Bronchial epithelial cell (primary cell): ENCODE measurements at regions not wholly inside any gene's neighbourhood (a gene's known extent, or its start where the extent isn't known, plus 50 kb on each side); places are given as distances from the start of the nearest gene placed in this dataset.
A peak's percentile ranks its signal among the peaks of the same experiment; 100 is the strongest.
"Not testable (repeated sequence)": the region's sequence is repeated elsewhere in the genome, so short reads cannot be mapped to it uniquely, and the experiment has no call there.

Experiments used
- DNase-seq: peaks from one replicate; pipeline ENCODE4 v3.0.0-alpha.2; 2010; ENCODE audit warnings: low read depth
- FAIRE-seq: peaks from 2 replicates; lab custom pipeline; 2011; peaks lifted over from hg19 to GRCh38; lab: Jason Lieb, UNC
- H3K27me3 ChIP-seq: 2 replicates; pipeline ENCODE4 v1.5.1; 2011; ENCODE audit warnings: low read length; ENCODE audit not compliant: control insufficient read depth, insufficient read depth
- H3K36me3 ChIP-seq: 2 replicates; pipeline ENCODE4 v1.5.1; 2011; ENCODE audit warnings: low read length; ENCODE audit not compliant: control insufficient read depth, insufficient read depth
- H3K4me3 ChIP-seq: 2 replicates; pipeline ENCODE4 v1.5.1; 2011; ENCODE audit warnings: mild to moderate bottlenecking, low read depth, low read length, control low read depth
- TF ChIP-seq, protein P1 (sequence below): IDR thresholded peaks from 2 replicates; pipeline ENCODE4 v1.5.1; 2011; ENCODE audit warnings: mild to moderate bottlenecking, moderate library complexity, low read length, control low read depth, inconsistent platforms; ENCODE audit not compliant: insufficient read depth, severe bottlenecking

DNA sequence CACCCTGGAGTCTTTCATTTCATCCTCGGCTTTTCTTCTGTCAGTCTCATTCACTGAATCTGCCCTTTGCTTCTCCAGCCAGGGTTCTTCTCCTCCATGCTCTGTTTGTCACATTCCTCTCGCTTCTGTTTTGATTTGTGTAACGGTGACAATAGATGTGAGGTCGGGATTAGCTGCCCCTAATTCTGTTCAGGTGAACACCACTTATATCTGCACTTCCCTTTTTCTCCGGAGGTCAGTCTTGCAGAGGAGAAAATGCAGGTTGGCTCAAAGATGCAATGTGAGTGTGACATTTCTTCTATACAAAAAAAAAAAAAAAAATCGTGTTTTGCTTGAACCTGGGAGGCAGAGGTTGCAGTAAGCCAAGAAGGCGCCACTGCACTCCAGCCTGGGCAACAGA is 262.9 kb downstream of the ASMT start:
- no peaks in the 10 kb centered on the region for H3K27me3 ChIP-seq
- DNase-seq (no peak), FAIRE-seq (no peak)
- H3K36me3 ChIP-seq, result no peaks in the 10 kb centered on the region
- no peak overlapping the region for H3K4me3 ChIP-seq
- TF ChIP-seq, protein P1, sequence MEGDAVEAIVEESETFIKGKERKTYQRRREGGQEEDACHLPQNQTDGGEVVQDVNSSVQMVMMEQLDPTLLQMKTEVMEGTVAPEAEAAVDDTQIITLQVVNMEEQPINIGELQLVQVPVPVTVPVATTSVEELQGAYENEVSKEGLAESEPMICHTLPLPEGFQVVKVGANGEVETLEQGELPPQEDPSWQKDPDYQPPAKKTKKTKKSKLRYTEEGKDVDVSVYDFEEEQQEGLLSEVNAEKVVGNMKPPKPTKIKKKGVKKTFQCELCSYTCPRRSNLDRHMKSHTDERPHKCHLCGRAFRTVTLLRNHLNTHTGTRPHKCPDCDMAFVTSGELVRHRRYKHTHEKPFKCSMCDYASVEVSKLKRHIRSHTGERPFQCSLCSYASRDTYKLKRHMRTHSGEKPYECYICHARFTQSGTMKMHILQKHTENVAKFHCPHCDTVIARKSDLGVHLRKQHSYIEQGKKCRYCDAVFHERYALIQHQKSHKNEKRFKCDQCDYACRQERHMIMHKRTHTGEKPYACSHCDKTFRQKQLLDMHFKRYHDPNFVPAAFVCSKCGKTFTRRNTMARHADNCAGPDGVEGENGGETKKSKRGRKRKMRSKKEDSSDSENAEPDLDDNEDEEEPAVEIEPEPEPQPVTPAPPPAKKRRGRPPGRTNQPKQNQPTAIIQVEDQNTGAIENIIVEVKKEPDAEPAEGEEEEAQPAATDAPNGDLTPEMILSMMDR, result no peak

DNA sequence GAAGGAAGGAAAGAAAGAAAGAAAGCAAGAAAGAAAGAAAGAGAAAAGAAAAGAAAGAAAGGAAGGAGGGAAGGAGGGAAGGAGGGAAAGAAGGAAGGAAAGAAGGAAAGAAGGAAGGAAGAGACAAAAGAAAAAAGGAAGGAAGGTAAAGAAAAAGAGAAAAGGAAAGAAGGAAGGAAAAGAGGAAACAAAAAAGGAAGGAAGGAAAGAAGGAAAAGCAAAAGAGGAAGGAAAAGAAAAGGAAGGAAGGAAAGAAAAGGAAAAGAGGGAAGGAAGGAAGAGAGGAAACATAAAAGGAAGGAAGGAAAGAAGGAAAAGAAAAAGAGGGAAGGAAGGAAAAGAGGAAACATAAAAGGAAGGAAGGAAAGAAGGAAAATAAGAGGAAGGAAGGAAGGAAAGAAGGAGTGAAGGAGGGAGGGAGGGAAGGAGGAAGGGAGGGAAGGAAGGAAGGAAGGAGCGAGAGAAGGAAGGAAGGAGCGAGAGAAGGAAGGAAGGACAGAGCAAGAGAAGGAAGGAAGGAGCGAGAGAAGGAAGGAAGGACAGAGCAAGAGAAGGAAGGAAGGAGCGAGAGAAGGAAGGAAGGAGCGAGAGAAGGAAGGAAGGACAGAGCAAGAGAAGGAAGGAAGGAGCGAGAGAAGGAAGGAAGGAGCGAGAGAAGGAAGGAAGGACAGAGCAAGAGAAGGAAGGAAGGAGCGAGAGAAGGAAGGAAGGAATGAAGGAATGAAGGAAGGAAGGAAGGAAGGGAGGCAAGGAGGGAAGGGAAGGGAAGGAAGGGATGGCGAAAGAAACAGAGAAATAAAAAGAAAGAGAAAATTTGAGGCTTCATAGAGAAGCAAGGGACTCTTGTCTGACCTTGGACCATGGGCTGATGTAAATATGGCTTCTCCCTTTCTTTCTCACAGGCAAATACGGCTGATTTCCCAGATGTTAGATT is 266.3 kb downstream of the ASMT start:
- not testable (repeated sequence) for FAIRE-seq, H3K4me3 ChIP-seq, H3K36me3 ChIP-seq, DNase-seq, H3K27me3 ChIP-seq

DNA sequence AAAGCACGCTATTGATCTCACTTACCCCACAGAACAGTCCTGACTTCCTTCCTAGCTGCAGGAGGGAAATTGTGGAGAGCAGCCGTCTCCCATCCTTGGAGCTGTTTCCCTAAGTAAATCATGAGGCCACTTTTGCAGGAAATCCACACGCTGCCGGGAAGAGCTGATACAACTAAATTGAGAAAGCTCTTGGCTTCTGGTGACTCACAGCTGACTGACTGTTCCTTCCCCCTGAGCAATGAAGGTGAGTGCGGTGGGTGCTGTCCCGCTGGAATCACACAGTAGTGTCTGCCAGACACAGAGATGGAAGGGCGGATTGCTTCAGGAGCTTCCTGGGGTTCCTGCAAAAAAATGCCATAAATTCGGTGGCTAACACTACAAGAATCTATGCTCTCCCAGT is 268.9 kb downstream of the ASMT start:
- no peaks in the 10 kb centered on the region for H3K36me3 ChIP-seq
- TF ChIP-seq, protein P1, result no peak
- H3K27me3 ChIP-seq, result no peaks in the 10 kb centered on the region
- peak; percentile 19 for DNase-seq
- no peak overlapping the region for H3K4me3 ChIP-seq
- FAIRE-seq, result no peak

DNA sequence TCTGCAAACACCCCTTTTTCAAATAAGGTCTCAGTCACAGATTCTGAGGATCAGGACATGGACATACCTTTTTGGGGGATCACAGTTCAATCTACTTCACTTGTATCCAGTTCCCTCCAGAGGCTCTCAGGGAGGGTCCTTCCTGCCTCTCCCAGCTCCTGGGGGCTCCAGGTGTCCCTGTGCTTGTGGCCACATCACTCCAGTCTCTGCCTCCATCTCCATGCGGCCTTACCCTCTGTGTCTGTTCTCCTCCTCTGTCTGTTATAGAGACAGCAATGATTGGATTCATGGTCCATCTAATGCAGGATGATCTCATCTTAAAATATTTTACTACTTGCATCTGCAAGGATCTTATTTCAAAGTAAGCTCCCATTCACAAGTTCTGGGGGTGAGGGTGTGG is 269.6 kb downstream of the ASMT start:
- TF ChIP-seq, protein P1, result no peak
- no peaks in the 10 kb centered on the region for H3K27me3 ChIP-seq
- FAIRE-seq (no peak), DNase-seq (no peak)
- H3K4me3 ChIP-seq, result no peak overlapping the region
- H3K36me3 ChIP-seq, result no peaks in the 10 kb centered on the region

DNA sequence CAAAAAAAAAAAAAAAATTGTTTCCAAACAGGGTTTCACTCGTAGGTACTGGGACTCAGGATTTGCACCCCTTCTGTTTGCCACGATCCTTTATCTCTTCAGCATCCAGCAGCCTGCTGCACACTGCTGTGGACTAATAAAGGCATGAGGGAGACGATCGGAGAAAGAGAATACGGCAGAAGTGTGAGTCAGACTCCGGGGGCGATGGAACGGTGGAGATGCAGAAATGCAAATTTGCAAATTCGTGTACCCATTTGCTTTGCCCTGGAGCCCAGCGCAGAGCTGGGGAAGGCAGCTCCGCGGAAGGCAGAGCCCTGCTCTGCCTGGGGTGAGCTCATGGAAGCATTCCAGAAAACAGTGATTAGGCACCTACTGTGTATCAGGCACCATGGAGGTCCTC is 270.3 kb downstream of the ASMT start:
- FAIRE-seq, result no peak

DNA sequence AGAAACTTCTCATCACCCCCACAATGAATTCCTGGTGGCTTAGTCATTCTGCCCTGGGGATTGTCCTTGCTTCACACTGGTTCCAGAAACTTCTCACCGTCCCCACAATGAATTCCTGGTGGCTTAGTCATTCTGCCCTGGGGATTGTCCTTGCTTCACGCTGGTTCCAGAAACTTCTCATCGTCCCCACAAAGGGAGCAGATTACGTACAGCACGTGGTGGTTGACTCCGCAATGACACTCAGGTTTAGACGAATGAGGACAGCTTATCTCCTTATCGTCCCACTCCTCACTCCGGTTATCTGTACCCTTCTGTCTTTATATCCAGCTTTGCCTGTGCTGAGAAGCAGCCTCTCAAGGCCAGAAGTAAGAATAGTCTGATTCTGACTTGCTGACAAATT is 273.4 kb downstream of the ASMT start:
- not testable (repeated sequence) for H3K27me3 ChIP-seq, DNase-seq, H3K4me3 ChIP-seq, H3K36me3 ChIP-seq, FAIRE-seq

More for the DNA sequence above, 270.3 kb downstream of the ASMT start:
- H3K4me3 ChIP-seq, result no peak overlapping the region
- no peaks in the 10 kb centered on the region for H3K36me3 ChIP-seq
- TF ChIP-seq, protein P1, result no peak
- H3K27me3 ChIP-seq, result no peaks in the 10 kb centered on the region
- no peak for DNase-seq

DNA sequence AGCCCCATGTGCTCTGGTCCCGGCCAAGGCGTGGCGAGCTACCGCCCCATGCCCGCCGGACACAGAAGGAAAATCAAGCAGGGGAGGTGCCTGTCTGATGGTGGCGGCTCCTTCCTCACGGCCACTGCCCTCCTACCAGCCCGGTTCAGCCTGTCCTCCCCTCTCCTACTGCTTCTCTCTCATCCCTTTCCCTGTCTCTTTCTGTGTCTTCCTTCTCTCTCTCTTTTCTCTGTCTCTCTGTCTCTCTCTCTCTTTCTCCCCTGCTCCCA is 279.1 kb downstream of the ASMT start:
- Histone ChIP-seq H3K4me3 (no peak overlapping the region), H3K36me3 (no peaks in the 10 kb centered on the region), H3K27me3 (no peaks in the 10 kb centered on the region)
- FAIRE-seq, result no peak
- TF ChIP-seq, protein P1, result no peak
- no peak for DNase-seq
